ENCODE measurements at regions not wholly inside any gene's neighbourhood (a gene's known extent, or its start where the extent isn't known, plus 50 kb on each side); places are given as distances from the start of the nearest gene placed in this dataset.

GRCh38 chr5:167898361-167899042 is 392.9 kb upstream of the WWC1 start:
- DNase-seq: no peak

GRCh38 chr5:167899490-167900070 is 391.9 kb upstream of the WWC1 start:
- peak in 1 of 14 donors; percentile 9 for DNase-seq

- no peak for DNase-seq
Measured at GRCh38 chr5:167900340-167900935, 391.0 kb upstream of the WWC1 start.

- DNase-seq: no peak
Measured at GRCh38 chr5:167902298-167902697, 389.1 kb upstream of the WWC1 start.

- DNase-seq: no peak
Measured at GRCh38 chr5:167903243-167903642, 388.2 kb upstream of the WWC1 start.

GRCh38 chr5:167903659-167904058 is 387.8 kb upstream of the WWC1 start:
- no peak for DNase-seq

- no peak for DNase-seq
Measured at GRCh38 chr5:167905919-167906853, 385.3 kb upstream of the WWC1 start.

GRCh38 chr5:167908606-167909005 is 382.8 kb upstream of the WWC1 start:
- DNase-seq: no peak

GRCh38 chr5:167912941-167913665 is 378.3 kb upstream of the WWC1 start:
- DNase-seq: no peak

- DNase-seq: no peak
Measured at GRCh38 chr5:167915237-167915636, 376.2 kb upstream of the WWC1 start.

GRCh38 chr5:167916261-167916691 is 375.2 kb upstream of the WWC1 start:
- DNase-seq: no peak

- DNase-seq: peak in 3 of 14 donors; percentile 6 to 14 (median 7)
Measured at GRCh38 chr5:167916706-167917105, 374.7 kb upstream of the WWC1 start.

- DNase-seq: no peak
Measured at GRCh38 chr5:167918184-167918812, 373.1 kb upstream of the WWC1 start.

- DNase-seq: no peak
Measured at GRCh38 chr5:167918813-167919483, 372.5 kb upstream of the WWC1 start.

GRCh38 chr5:167920589-167920988 is 370.9 kb upstream of the WWC1 start:
- DNase-seq: no peak

GRCh38 chr5:167921796-167922195 is 369.6 kb upstream of the WWC1 start:
- no peak for DNase-seq

GRCh38 chr5:167923396-167923795 is 368.0 kb upstream of the WWC1 start:
- no peak for DNase-seq

- DNase-seq: no peak
Measured at GRCh38 chr5:167929841-167930240, 361.6 kb upstream of the WWC1 start.

GRCh38 chr5:167934551-167934971 is 356.9 kb upstream of the WWC1 start:
- DNase-seq: peak in 5 of 14 donors; percentile 13 to 42 (median 31)

- DNase-seq: no peak
Measured at GRCh38 chr5:167936022-167936421, 355.4 kb upstream of the WWC1 start.
